ENCODE measurements at regions not wholly inside any gene's neighbourhood (a gene's known extent, or its start where the extent isn't known, plus 50 kb on each side); places are given as distances from the start of the nearest gene placed in this dataset.
"Not testable (repeated sequence)": the region's sequence is repeated elsewhere in the genome, so short reads cannot be mapped to it uniquely, and the experiment has no call there.

GRCh38 chr21:39072468-39072867 is 110.8 kb downstream of the PSMG1 start:
- Histone ChIP-seq H3K27ac (peak overlapping the region; percentile 3 to 30 (median 7)), H3K27me3 (no peaks in the 10 kb centered on the region), H3K4me3 (replicated peaks in 1 of 3) (no peak overlapping the region), H3K36me3 (no peaks in the 10 kb centered on the region), H3K4me1 (peaks cover 0 to 13% of the 10 kb centered on the region in 2 donors), H3K9me3 (no peaks in the 10 kb centered on the region)
- intact Hi-C loops (cut with DNase I): no loop called here
- no peak for DNase-seq
- no peak for TF ChIP-seq POLR2A (IDR thresholded peaks at IDR 0.05)
- TF ChIP-seq, protein P1, sequence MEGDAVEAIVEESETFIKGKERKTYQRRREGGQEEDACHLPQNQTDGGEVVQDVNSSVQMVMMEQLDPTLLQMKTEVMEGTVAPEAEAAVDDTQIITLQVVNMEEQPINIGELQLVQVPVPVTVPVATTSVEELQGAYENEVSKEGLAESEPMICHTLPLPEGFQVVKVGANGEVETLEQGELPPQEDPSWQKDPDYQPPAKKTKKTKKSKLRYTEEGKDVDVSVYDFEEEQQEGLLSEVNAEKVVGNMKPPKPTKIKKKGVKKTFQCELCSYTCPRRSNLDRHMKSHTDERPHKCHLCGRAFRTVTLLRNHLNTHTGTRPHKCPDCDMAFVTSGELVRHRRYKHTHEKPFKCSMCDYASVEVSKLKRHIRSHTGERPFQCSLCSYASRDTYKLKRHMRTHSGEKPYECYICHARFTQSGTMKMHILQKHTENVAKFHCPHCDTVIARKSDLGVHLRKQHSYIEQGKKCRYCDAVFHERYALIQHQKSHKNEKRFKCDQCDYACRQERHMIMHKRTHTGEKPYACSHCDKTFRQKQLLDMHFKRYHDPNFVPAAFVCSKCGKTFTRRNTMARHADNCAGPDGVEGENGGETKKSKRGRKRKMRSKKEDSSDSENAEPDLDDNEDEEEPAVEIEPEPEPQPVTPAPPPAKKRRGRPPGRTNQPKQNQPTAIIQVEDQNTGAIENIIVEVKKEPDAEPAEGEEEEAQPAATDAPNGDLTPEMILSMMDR (IDR thresholded peaks at IDR 0.05): no peak
- 76 to 89% methylated on average over 2 of the region's 2 CpGs for WGBS, 2 donors

DNA sequence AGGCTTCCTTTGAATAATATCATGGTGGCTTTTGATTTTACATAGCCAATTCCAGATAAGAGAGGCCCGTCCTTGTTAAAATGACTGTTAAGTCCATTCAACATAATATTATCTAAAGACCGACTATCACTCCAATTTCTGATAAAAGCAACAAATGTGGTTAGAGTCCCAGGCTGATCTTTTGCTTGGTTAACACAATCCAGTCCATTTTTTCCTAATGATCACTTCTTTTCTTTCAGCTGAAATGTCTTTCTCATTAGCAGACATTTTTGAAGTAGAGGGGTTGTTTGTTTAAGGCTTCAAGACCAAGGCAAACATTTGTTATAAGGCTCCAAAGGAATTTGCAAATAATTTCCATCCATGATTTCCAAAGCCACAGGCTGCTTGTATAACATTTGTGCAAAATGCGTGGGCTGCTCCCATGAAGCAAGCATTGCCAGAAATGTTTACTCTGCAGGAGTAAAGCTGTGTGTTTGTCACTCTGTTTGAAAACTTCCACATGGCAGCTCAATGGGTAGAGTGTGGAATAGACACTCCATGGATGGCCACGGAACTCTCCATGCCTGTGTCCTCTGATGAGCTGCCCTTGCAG is 111.5 kb downstream of the PSMG1 start:
- intact Hi-C loops (cut with DNase I): no loop called here
- Histone ChIP-seq H3K27me3 (no peaks in the 10 kb centered on the region), H3K27ac (peak overlapping the region; percentile 7 to 30 (median 18)), H3K36me3 (no peaks in the 10 kb centered on the region), H3K9me3 (no peaks in the 10 kb centered on the region), H3K4me1 (peaks cover 0 to 17% of the 10 kb centered on the region in 2 donors), H3K4me3 (replicated peaks in 1 of 3) (no peak overlapping the region)
- TF ChIP-seq, protein P1 (IDR thresholded peaks at IDR 0.05): no peak
- TF ChIP-seq POLR2A (IDR thresholded peaks at IDR 0.05): no peak
- no peak for DNase-seq
- whole genome bisulfite sequencing, 2 donors: 44 to 49% methylated on average over 4 of the region's 4 CpGs

DNA sequence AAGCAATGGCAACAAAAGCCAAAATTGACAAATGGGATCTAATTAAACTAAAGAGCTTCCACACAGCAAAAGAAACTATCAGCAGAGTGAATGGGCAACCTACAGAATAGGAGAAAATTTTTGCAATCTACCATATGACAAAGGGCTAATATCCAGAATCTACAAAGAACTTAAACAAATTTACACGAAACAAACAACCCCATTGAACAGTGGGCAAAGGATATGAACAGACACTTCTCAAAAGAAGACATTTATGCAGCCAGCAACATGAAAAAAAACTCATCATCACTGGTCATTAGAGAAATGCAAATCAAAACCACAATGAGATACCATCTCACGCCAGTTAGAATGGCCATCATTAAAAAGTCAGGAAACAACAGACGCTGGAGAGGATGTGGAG is 113.4 kb downstream of the PSMG1 start:
- H3K36me3 ChIP-seq; intact Hi-C loops (cut with DNase I); H3K4me3 ChIP-seq (replicated peaks in 1 of 3); H3K9me3 ChIP-seq; DNase-seq; H3K27ac ChIP-seq; H3K27me3 ChIP-seq: not testable (repeated sequence)
- 95 to 96% methylated on average over 3 of the region's 3 CpGs for WGBS, 2 donors
- H3K4me1 ChIP-seq: peaks cover 0 to 22% of the 10 kb centered on the region in 2 donors

DNA sequence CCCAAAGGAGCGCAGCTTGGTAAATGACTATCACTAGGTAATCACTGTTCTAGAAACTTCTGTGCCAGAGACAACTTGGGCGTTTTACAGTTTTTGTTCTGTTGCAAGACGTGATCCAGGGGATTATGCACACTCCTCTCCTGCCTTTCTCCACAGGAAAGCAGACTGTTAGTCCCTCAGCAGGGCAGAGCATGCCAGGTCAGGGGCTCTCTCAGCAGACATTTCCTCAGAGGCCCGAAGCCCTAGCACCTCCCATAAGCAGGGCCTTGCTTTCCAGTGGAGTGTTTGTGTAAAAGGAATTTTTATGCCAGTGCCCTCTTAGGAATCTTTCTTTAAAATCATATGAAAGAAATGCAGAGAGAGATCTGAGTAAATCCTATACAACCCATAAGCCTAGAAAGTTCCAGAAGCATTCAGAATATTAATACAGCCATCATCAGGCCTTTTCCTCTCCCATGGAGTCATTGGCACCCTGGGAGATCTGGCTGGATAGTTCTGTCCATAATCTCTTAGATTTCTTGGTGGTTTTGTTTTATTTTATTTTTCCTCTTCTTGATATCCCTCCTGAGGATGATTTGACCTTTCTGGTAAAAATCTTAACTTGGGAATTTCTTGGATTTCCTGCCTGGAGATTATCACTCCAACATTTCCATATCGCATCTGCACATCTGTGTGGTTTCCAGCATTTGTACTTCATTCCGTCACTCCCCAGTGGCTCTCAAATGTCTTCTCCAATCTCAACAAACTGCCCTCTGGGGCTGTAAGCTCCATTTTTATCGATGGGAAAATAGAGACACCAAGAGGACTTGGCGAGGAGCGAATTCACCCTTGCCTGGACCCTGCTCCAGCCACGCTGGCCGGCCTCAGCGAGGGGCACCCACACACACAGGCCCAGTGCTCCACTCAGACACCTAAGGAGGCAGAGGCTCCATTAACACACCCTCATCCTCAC is 116.1 kb downstream of the PSMG1 start:
- H3K27ac ChIP-seq: peak overlapping the region in 2 of 3 donors; percentile 7 to 61
- H3K36me3 ChIP-seq: no peaks in the 10 kb centered on the region
- H3K4me3 ChIP-seq (replicated peaks in 1 of 3): no peak overlapping the region
- H3K27me3 ChIP-seq: no peaks in the 10 kb centered on the region
- DNase-seq: no peak
- H3K9me3 ChIP-seq: no peaks in the 10 kb centered on the region
- intact Hi-C loops (cut with DNase I): no loop called here
- WGBS, 2 donors: 80 to 81% methylated on average over 12 of the region's 12 CpGs
- H3K4me1 ChIP-seq: peaks cover 0 to 18% of the 10 kb centered on the region in 2 donors
- TF ChIP-seq POLR2A (IDR thresholded peaks at IDR 0.05): no peak
- TF ChIP-seq, protein P1 (IDR thresholded peaks at IDR 0.05): no peak

GRCh38 chr21:39065917-39066316 is 117.3 kb downstream of the PSMG1 start:
- TF ChIP-seq, protein P1 (IDR thresholded peaks at IDR 0.05): no peak
- no peak for TF ChIP-seq POLR2A (IDR thresholded peaks at IDR 0.05)
- H3K36me3 ChIP-seq: no peaks in the 10 kb centered on the region
- H3K4me1 ChIP-seq: peaks cover 0 to 9% of the 10 kb centered on the region in 2 donors
- intact Hi-C loops (cut with DNase I): no loop called here
- no peak overlapping the region for H3K4me3 ChIP-seq (replicated peaks in 1 of 3)
- H3K9me3 ChIP-seq: no peaks in the 10 kb centered on the region
- WGBS, 2 donors: 87 to 92% methylated on average over 2 of the region's 2 CpGs
- H3K27me3 ChIP-seq: no peaks in the 10 kb centered on the region
- no peak overlapping the region for H3K27ac ChIP-seq
- DNase-seq: no peak
